Activated CD8-positive, alpha-beta memory T cell treated with anti-CD3 and anti-CD28 coated beads, Interleukin-2, amount 50 U/mL, for 24 hours (primary cell): ENCODE measurements at regions not wholly inside any gene's neighbourhood (a gene's known extent, or its start where the extent isn't known, plus 50 kb on each side); places are given as distances from the start of the nearest gene placed in this dataset.

Experiments used
- DNase-seq: peaks from one replicate; pipeline ENCODE4 v3.0.0-alpha.2; 2020; ENCODE audit errors: extremely low read depth

DNA sequence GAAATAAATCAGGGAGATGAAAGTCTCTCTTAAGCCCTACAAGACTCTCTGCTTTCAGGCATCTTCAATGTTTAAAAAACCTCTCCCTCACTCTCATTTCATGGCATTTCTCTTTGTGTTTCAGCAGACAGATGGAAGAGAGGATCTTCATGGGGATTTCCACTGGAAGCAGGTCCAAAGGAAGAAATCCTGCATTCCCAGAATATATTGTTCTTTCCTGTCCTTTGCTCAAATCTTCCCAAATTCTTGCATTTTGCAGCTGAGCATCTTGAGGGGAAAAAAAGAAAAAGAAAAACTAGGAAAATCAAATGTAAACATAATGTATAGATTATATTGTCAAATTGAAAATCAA is 382.2 kb downstream of the ENC1 start:
- DNase-seq: no peak

DNA sequence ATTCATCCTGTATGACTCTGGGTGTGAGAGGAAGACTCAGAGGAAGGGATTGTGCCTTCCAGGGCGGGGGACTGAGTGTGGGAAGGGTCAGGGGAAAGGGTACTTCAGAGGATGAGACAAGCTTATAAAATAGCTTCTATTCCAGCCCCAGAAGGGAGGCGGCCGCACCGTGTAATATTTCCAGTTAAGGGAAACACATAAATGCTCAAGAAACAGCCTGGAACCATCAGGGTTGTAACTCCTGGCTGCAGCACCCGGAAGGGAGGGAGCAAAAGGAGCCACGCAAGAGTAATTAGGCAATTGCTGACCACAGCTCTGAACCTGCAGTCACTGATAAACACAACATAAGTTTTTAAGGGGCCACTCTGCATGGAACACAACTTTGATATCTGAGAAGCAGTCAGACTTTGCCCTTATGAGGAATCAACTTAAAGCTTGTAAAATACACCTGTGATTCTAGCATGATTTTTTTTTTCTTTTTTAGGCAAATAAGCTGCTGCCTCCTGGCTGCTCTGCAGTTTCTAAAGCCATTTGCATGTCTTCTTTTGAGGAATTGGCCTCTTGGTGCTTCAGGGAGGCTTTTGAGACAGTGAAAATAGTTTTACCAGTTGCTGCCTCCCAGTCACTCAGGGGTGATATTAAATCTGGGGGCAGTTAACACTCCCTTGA is 382.7 kb downstream of the ENC1 start:
- DNase-seq: no peak

DNA sequence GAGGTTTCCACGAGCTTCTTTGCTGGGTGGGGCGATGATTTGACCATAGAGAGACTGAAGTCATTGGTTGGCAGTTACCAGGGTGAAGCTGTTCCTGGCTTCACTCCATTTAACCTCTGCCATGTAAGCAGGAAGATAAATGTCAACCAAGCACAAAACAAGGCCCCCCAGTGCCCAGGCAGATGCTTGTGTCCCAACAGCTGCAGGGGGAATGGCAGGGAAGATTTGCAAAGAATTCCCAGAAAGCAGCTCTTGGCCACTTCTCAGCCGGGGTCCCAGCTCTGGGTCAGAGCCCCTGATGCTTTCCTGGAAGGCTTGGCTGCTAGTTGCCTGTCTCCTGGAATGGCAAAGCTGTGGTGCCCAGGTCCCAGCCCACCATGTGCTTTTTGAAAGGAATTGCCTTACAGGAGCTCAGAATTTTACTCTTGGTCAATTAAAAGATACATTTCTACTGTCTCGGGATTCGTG is 383.4 kb downstream of the ENC1 start:
- DNase-seq: no peak

DNA sequence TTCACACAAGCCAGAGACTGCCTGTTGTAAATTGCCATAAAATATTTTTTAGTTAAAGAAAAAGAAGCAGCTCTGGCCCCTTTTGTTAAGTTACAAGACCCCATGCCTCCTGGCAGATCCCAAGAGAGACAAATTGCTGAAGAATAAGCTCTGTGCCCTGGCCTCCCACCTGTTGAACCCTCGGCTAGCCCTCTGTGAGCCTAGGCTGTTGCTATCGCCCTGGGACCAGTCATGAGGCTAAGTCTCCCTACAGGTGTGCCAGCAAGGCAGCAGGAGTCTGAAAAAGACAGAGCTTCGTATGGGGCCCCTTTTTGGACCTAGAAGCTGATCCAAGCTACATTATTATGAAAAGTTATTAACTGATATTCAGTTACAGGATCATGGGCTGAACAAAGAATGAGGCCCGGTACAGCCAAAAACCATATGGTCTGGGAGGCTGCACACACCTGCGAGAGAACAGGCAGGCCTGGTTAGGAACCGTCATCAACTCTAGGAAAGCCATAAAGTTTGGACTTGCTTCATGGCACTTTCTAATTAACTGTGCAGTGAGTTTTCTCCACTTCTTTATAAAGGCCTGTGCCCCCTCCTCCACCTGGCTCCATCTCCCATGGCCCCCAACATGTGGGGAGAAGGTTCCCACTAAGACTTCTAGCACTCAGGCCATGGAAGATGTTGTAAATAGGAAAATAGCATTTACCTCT is 384.7 kb downstream of the ENC1 start:
- no peak for DNase-seq

GRCh38 chr5:74254257-74254656 is 386.3 kb downstream of the ENC1 start:
- DNase-seq: no peak

- DNase-seq: no peak
Measured at GRCh38 chr5:74252044-74252443, 388.5 kb downstream of the ENC1 start.

- no peak for DNase-seq
Measured at GRCh38 chr5:74251141-74252035, 389.1 kb downstream of the ENC1 start.

- no peak for DNase-seq
Measured at GRCh38 chr5:74250304-74251102, 390.0 kb downstream of the ENC1 start.

GRCh38 chr5:74248576-74248975 is 392.0 kb downstream of the ENC1 start:
- no peak for DNase-seq

GRCh38 chr5:74244406-74244805 is 396.1 kb downstream of the ENC1 start:
- DNase-seq: no peak

DNA sequence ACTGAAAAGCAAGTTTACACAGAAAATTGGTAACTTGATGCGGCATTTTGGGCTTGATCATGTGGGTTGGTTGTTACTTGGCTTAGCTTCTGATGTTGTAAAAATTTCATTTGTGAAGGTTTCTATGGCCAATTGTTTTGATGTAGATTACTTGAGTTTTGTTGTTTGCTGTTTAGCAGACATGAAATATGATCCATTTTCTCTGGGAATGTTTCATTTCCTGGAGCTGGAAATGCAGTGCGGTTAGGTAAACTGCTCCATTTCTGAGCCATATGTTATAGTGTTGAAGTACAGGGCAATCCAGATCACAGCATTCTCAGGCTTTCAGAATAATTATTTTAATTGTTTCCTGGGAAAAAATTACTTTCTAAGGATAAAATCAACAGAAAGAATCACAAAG is 396.9 kb downstream of the ENC1 start:
- DNase-seq: no peak

DNA sequence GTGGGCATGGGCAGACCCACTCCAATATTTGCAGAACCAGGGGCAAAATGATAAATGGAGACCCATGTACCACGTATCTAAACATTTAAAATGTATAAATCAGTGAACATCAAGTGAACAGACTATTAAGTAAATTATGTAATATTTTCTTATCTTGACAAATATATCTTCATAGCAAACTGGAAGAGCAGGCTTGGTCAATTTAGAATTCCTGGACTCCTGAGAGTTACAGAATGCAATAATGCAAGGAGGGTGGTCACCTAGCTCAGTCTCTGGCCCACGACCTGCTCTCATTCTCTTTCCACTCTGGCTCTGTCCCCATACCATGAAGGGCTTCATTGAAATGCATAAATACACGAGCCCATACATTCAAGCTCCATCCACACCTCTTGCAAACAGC is 398.0 kb downstream of the ENC1 start:
- DNase-seq: no peak

DNA sequence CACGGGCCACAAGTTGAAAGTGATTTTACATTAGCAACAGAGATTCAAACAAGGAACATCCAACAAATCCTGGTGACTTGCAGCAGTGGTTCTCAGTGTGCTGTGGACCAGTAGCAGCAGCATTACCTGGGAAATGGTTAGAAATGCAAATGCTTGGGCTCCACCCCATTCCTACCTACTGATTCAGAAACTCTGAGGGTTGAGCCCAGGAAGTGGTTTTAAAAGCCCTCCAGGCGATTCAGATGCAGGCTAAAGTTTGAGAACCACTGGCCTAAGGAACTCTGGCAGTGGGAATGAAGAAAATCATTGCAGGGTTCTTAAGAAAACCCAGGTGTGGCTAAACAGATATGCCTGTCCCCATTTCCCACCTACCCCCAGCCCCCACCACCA is 398.8 kb downstream of the ENC1 start:
- DNase-seq: no peak

- no peak for DNase-seq
Measured at GRCh38 chr5:74240783-74241750, 399.5 kb downstream of the ENC1 start.

- no peak for DNase-seq
Measured at GRCh38 chr5:74239261-74239660, 401.3 kb downstream of the ENC1 start.

GRCh38 chr5:74237571-74238145 is 402.9 kb downstream of the ENC1 start:
- no peak for DNase-seq

- DNase-seq: no peak
Measured at GRCh38 chr5:74235552-74235951, 405.0 kb downstream of the ENC1 start.

- DNase-seq: no peak
Measured at GRCh38 chr5:74233571-74233970, 407.0 kb downstream of the ENC1 start.

DNA sequence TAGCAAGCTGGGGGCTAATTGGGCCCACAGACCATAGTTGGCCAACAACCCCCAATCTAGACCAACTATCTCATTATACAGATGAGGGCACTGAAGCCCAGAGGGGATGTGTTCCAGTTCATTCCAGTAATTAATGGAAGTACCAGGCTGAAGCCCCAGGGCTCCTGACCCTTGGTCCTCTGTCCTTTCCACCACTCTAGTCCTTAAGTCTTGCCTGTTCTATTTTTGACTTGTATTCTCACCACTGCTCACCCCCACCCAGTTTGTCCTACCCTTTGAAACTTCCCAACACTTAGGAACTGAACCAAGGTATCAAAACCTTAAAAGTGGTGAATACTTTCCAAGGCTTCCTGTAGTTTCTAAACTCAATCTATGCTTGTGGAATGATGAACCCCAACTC is 407.4 kb downstream of the ENC1 start:
- no peak for DNase-seq

DNA sequence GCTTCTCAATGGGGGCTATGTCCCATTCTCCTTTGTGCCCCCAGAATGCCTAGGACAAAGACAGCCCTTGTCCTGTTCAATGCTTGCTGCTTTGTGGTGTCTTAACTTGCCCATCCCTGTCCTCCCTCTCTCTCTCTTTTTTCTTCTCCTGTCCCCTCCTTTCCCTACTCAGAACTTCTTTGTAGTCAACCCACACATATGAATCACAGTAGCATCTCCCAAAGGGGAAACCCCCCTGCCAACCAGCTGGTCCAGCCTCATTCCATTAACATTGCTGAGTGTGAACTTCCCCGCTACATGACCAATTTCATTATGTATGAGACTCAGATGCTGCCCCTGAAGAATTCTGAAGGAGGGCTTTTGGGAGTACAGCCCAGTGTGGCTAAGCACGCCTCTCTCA is 408.3 kb downstream of the ENC1 start:
- DNase-seq: no peak
